ENCODE measurements at regions not wholly inside any gene's neighbourhood (a gene's known extent, or its start where the extent isn't known, plus 50 kb on each side); places are given as distances from the start of the nearest gene placed in this dataset.

DNA sequence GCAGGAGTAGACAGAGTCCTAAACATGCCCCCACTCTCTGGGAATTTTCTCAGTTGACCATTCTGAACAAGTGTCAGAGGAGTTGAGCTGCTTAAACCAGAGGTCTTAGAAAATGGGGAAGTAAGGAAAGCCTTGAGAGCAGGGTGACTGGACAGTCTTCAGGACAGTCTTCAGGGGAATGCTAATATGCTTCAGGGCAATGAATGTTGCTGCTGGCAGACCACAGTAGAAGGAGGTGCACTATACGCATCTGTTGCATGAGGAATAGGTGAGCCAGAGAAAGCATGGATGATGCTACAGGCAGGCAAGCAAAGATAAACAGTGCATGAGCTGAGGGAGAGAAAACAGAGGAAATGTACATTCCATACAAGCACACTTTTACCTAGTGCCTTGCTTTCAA lies 196.6 kb upstream of the GPR12 start:
- no peak overlapping the region for H3K9ac ChIP-seq (ENCODE audit: control insufficient read depth, insufficient read depth, low read length)

DNA sequence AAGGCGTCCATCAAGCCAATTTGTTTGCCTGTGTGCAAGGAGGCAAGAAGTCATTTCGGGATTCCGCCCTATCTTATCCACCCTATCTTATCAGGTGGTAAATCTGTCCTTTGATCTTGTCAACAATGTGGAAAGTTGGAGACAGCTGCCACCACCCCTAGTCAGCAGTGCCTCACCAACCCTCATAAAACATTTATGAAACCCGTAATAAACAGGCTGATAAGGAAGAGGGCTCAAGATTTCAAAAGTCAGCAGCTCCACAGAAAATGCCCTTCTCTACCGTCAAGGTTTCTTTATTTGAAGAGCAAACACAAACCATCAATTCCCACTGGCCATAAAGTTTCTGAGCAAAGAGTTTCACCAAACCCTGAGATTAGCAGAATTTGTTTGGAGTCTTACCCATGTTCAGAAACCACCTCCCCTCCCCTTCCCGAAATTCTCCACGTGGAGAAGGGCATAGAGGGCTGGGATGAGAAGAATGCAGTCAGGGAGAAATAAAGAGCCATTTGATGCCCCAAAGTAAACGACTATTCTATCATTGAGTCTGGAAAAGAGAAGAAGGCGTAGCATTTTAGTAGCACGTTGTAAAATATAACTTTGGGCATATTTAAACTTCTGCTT lies 196.0 kb upstream of the GPR12 start:
- ChIA-PET CTCF (interaction anchor here (0.8 to 1.2 kb wide), 2 partner anchors 10 to 31 kb away, joined by 3 to 5 read pairs; no protein-coding TSS in a partner anchor), RAD21 (ENCODE audit: unreplicated experiment) (interaction anchor here (1.0 kb wide), 1 partner anchor 401 kb away, joined by 3 read pairs; no protein-coding TSS in a partner anchor), POLR2A (interaction anchor here (0.6 kb wide), 1 partner anchor 41 kb away, joined by 5 read pairs; no protein-coding TSS in a partner anchor), SMC1A (ENCODE audit: uncharacterized antibody, unreplicated experiment) (no interaction called here)
- no peaks in the 10 kb centered on the region for H3K36me3 ChIP-seq (ENCODE audit: control insufficient read depth in 2 of 2, insufficient read depth in 2 of 2, low read length in 1 of 2)
- no peaks in the 10 kb centered on the region; a peak in 2 of 4 replicates for H3K27me3 ChIP-seq (replicated peaks in 1 of 2; ENCODE audit: control insufficient read depth in 2 of 2, insufficient read depth in 2 of 2, low read length in 1 of 2)
- intact Hi-C loops (cut with micrococcal nuclease; ENCODE audit: unreplicated experiment) (no loop called here), in situ Hi-C loops (cut with MboI) (no loop called here)
- FAIRE-seq (no peak), ATAC-seq (no peak), DNase-seq (ENCODE audit: low read depth, low spot score) (no peak)
- no peak overlapping the region for H3K4me3 ChIP-seq
- no peak overlapping the region for H2AFZ ChIP-seq (ENCODE audit: control insufficient read depth, low read depth, low read length)
- H3K4me2 ChIP-seq (ENCODE audit: control insufficient read depth, insufficient read depth): no peak overlapping the region
- H4K20me1 ChIP-seq (ENCODE audit: control insufficient read depth, insufficient read depth): no peaks in the 10 kb centered on the region
- no peak overlapping the region for H3K9ac ChIP-seq (ENCODE audit: control insufficient read depth, insufficient read depth, low read length)
- 6% methylated on average over 10 of the region's 10 CpGs for WGBS (ENCODE audit: insufficient coverage, insufficient replicate concordance, low lambda C conversion rate, missing lambda C conversion rate)
- H3K79me2 ChIP-seq (ENCODE audit: control insufficient read depth, insufficient read depth, low read length): no peaks in the 10 kb centered on the region
- no peaks in the 10 kb centered on the region for H3K4me1 ChIP-seq (ENCODE audit: control insufficient read depth, insufficient read depth, low read length)
- H3K27ac ChIP-seq (ENCODE audit: control insufficient read depth, insufficient read depth): no peak overlapping the region
- no TSS peak for BruUV-seq (replicated peaks)
- no peaks in the 10 kb centered on the region for H3K9me3 ChIP-seq (replicated peaks; ENCODE audit: control insufficient read depth, insufficient read depth, low read length)
- TF ChIP-seq YY1 (IDR thresholded peaks at IDR 0.05; ENCODE audit: low read depth, low read length) (no peak), NR2F1 (conservative IDR thresholded peaks at IDR 0.05) (no peak), HDGF (IDR thresholded peaks at IDR 0.05) (no peak), SUPT20H (IDR thresholded peaks at IDR 0.05; ENCODE audit: borderline replicate concordance, control insufficient read depth, low read depth, low read length) (no peak), NRF1 (conservative IDR thresholded peaks at IDR 0.05; ENCODE audit: low read depth, low read length) (no peak), CHD2 (IDR thresholded peaks at IDR 0.05; ENCODE audit: borderline replicate concordance, low read depth, low read length) (no peak), NFYB (IDR thresholded peaks at IDR 0.05; ENCODE audit: insufficient read depth, low read depth, low read length) (no peak), PML (IDR thresholded peaks at IDR 0.05; ENCODE audit: low read length) (no peak)
- TF ChIP-seq, protein P1, sequence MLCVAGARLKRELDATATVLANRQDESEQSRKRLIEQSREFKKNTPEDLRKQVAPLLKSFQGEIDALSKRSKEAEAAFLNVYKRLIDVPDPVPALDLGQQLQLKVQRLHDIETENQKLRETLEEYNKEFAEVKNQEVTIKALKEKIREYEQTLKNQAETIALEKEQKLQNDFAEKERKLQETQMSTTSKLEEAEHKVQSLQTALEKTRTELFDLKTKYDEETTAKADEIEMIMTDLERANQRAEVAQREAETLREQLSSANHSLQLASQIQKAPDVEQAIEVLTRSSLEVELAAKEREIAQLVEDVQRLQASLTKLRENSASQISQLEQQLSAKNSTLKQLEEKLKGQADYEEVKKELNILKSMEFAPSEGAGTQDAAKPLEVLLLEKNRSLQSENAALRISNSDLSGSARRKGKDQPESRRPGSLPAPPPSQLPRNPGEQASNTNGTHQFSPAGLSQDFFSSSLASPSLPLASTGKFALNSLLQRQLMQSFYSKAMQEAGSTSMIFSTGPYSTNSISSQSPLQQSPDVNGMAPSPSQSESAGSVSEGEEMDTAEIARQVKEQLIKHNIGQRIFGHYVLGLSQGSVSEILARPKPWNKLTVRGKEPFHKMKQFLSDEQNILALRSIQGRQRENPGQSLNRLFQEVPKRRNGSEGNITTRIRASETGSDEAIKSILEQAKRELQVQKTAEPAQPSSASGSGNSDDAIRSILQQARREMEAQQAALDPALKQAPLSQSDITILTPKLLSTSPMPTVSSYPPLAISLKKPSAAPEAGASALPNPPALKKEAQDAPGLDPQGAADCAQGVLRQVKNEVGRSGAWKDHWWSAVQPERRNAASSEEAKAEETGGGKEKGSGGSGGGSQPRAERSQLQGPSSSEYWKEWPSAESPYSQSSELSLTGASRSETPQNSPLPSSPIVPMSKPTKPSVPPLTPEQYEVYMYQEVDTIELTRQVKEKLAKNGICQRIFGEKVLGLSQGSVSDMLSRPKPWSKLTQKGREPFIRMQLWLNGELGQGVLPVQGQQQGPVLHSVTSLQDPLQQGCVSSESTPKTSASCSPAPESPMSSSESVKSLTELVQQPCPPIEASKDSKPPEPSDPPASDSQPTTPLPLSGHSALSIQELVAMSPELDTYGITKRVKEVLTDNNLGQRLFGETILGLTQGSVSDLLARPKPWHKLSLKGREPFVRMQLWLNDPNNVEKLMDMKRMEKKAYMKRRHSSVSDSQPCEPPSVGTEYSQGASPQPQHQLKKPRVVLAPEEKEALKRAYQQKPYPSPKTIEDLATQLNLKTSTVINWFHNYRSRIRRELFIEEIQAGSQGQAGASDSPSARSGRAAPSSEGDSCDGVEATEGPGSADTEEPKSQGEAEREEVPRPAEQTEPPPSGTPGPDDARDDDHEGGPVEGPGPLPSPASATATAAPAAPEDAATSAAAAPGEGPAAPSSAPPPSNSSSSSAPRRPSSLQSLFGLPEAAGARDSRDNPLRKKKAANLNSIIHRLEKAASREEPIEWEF (IDR thresholded peaks at IDR 0.05; ENCODE audit: insufficient replicate concordance, low read depth, low read length): no peak
- TF ChIP-seq, protein P2, sequence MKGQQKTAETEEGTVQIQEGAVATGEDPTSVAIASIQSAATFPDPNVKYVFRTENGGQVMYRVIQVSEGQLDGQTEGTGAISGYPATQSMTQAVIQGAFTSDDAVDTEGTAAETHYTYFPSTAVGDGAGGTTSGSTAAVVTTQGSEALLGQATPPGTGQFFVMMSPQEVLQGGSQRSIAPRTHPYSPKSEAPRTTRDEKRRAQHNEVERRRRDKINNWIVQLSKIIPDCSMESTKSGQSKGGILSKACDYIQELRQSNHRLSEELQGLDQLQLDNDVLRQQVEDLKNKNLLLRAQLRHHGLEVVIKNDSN (IDR thresholded peaks at IDR 0.05; ENCODE audit: borderline replicate concordance, extremely low read length, insufficient read depth, low read depth, low read length): no peak

More for the DNA sequence above, 196.6 kb upstream of the GPR12 start:
- ChIA-PET CTCF (interaction anchor here (0.8 to 1.2 kb wide), 2 partner anchors 10 to 30 kb away, joined by 3 to 5 read pairs; no protein-coding TSS in a partner anchor), RAD21 (ENCODE audit: unreplicated experiment) (interaction anchor here (1.0 kb wide), 1 partner anchor 401 kb away, joined by 3 read pairs; no protein-coding TSS in a partner anchor), POLR2A (interaction anchor here (0.6 kb wide), 1 partner anchor 40 kb away, joined by 5 read pairs; no protein-coding TSS in a partner anchor), SMC1A (ENCODE audit: uncharacterized antibody, unreplicated experiment) (no interaction called here)
- in situ Hi-C loops (cut with MboI) (no loop called here), intact Hi-C loops (cut with micrococcal nuclease; ENCODE audit: unreplicated experiment) (no loop called here)
- Histone ChIP-seq H2AFZ (ENCODE audit: control insufficient read depth, low read depth, low read length) (no peak overlapping the region), H3K4me3 (no peak overlapping the region), H3K27me3 (replicated peaks in 1 of 2; ENCODE audit: control insufficient read depth in 2 of 2, insufficient read depth in 2 of 2, low read length in 1 of 2) (no peaks in the 10 kb centered on the region; a peak in 2 of 4 replicates), H3K4me2 (ENCODE audit: control insufficient read depth, insufficient read depth) (no peak overlapping the region), H3K36me3 (ENCODE audit: control insufficient read depth in 2 of 2, insufficient read depth in 2 of 2, low read length in 1 of 2) (no peaks in the 10 kb centered on the region), H3K9me3 (replicated peaks; ENCODE audit: control insufficient read depth, insufficient read depth, low read length) (no peaks in the 10 kb centered on the region), H3K27ac (ENCODE audit: control insufficient read depth, insufficient read depth) (no peak overlapping the region), H4K20me1 (ENCODE audit: control insufficient read depth, insufficient read depth) (no peaks in the 10 kb centered on the region), H3K79me2 (ENCODE audit: control insufficient read depth, insufficient read depth, low read length) (no peaks in the 10 kb centered on the region), H3K4me1 (ENCODE audit: control insufficient read depth, insufficient read depth, low read length) (no peaks in the 10 kb centered on the region)
- no peak for TF ChIP-seq SIX5 (IDR thresholded peaks at IDR 0.05; ENCODE audit: low read depth, low read length, severe bottlenecking)
- TF ChIP-seq DPF2 (IDR thresholded peaks at IDR 0.05): no peak
- ATAC-seq: peak; percentile 23; the same call in 1 of the 3 replicates
- FAIRE-seq: no peak
- no peak for DNase-seq (ENCODE audit: low read depth, low spot score)
- BruUV-seq (replicated peaks): no TSS peak
- WGBS (ENCODE audit: insufficient coverage, insufficient replicate concordance, low lambda C conversion rate, missing lambda C conversion rate): 0% methylated on average over 1 of the region's 1 CpG

All from GM12878 (cell line).